ENCODE measurements at regions not wholly inside any gene's neighbourhood (a gene's known extent, or its start where the extent isn't known, plus 50 kb on each side); places are given as distances from the start of the nearest gene placed in this dataset.

- no peak for FAIRE-seq
Measured at GRCh38 chr4:170425521-170426143, 335.9 kb upstream of the AADAT start.

More at GRCh38 chr4:170425521-170426143, 335.9 kb upstream of the AADAT start:
- Histone ChIP-seq H2AFZ (ENCODE audit: low read length) (no peak overlapping the region), H3K23me2 (ENCODE audit: low read depth, low read length) (no peaks in the 10 kb centered on the region), H3K4ac (replicated peaks; ENCODE audit: insufficient read length, low read depth, low read length) (no peak overlapping the region), H2BK20ac (ENCODE audit: low read length) (no peak overlapping the region), H3K4me3 (ENCODE audit: extremely low read depth in 1 of 4, insufficient read depth in 2 of 4, low read depth in 3 of 4, low read length in 4 of 4) (no peak overlapping the region), H3K4me2 (ENCODE audit: insufficient read depth in 1 of 2, low read depth in 2 of 2, low read length in 2 of 2) (no peak overlapping the region), H3K14ac (ENCODE audit: insufficient read length) (no peak overlapping the region), H3K79me1 (ENCODE audit: low read depth, low read length) (no peaks in the 10 kb centered on the region), H3K79me2 (ENCODE audit: control insufficient read depth in 1 of 2, insufficient read depth in 2 of 2, low read length in 2 of 2) (no peaks in the 10 kb centered on the region), H4K8ac (ENCODE audit: extremely low read depth, insufficient read depth, low read length) (no peak overlapping the region), H3K56ac (replicated peaks; ENCODE audit: insufficient read length, low read depth, low read length) (no peak overlapping the region), H2BK5ac (ENCODE audit: low read depth, low read length) (no peak overlapping the region), H3K4me1 (replicated peaks in 1 of 4; ENCODE audit: control insufficient read depth in 3 of 4, insufficient read depth in 4 of 4, low read length in 3 of 4) (peaks cover 0 to 5% (median 2%) of the 10 kb centered on the region in 4 experiments; a peak in 2 of 7 replicates), H4K5ac (ENCODE audit: insufficient read length, low read depth, low read length) (no peak overlapping the region), H4K91ac (replicated peaks; ENCODE audit: insufficient read length, low read length) (no peak overlapping the region), H4K20me1 (replicated peaks in 1 of 2; ENCODE audit: control insufficient read depth in 1 of 2, insufficient read depth in 2 of 2, low read length in 2 of 2) (no peaks in the 10 kb centered on the region), H3K23ac (ENCODE audit: insufficient read length) (no peak overlapping the region), H3K9me3 (ENCODE audit: insufficient read depth in 2 of 2, low read depth in 1 of 2, low read length in 1 of 2) (no peaks in the 10 kb centered on the region), H3K9ac (replicated peaks in 1 of 4; ENCODE audit: extremely low read depth in 1 of 4, low read depth in 3 of 4, low read length in 3 of 4) (no peak overlapping the region), H3K18ac (ENCODE audit: extremely low read depth, low read length) (no peak overlapping the region), H3K36me3 (ENCODE audit: control insufficient read depth in 2 of 4, insufficient read depth in 4 of 4, low read length in 3 of 4) (no peaks in the 10 kb centered on the region), H2BK120ac (replicated peaks; ENCODE audit: low read depth, low read length) (no peak overlapping the region), H2BK12ac (ENCODE audit: low read depth, low read length) (no peak overlapping the region), H2AK5ac (ENCODE audit: low read depth, low read length) (no peak overlapping the region), H3K27ac (ENCODE audit: low read depth, low read length) (no peak overlapping the region), H2BK15ac (ENCODE audit: low read length) (no peak overlapping the region), H3K27me3 (replicated peaks in 1 of 4; ENCODE audit: control insufficient read depth in 3 of 4, extremely low read depth in 1 of 4, insufficient read depth in 3 of 4, low read length in 3 of 4) (no peaks in the 10 kb centered on the region)
- no peak for DNase-seq (ENCODE audit: low read depth in 1 of 2, low spot score in 2 of 2)
- TF ChIP-seq SUZ12 (IDR thresholded peaks at IDR 0.05; ENCODE audit: low read length): no peak
- TF ChIP-seq NANOG (IDR thresholded peaks at IDR 0.05; ENCODE audit: insufficient read depth, low read depth, low read length, poor library complexity, severe bottlenecking): no peak
- TF ChIP-seq CTBP2 (IDR thresholded peaks at IDR 0.05; ENCODE audit: borderline replicate concordance, insufficient read depth, insufficient read length, low read length): no peak
- TF ChIP-seq KDM5A (IDR thresholded peaks at IDR 0.05; ENCODE audit: low read length): no peak
- no peak for TF ChIP-seq CREB1 (IDR thresholded peaks at IDR 0.05)
- CTCF ChIA-PET (ENCODE audit: partially characterized antibody): no interaction called here
- whole genome bisulfite sequencing, 2 experiments (ENCODE audit: extremely low coverage in 1 of 2, insufficient coverage in 1 of 2, insufficient read length in 1 of 2, insufficient replicate concordance in 2 of 2, low coverage in 1 of 2, low lambda C conversion rate in 2 of 2, missing lambda C conversion rate in 1 of 2): 82% methylated on average over 5 of the region's 5 CpGs; no CpG with 5 or more reads in 1 of the 2 experiments
- POLR2A ChIA-PET (ENCODE audit: partially characterized antibody): no interaction called here
